GM10248 (cell line): ENCODE measurements at regions not wholly inside any gene's neighbourhood (a gene's known extent, or its start where the extent isn't known, plus 50 kb on each side); places are given as distances from the start of the nearest gene placed in this dataset.

Experiments
- CTCF ChIA-PET: fragments of 300-600 bp; sonication (Branson Sonifier 250); formaldehyde crosslinking; extraction: SDS; loops from one replicate; lab custom pipeline; 2021; ENCODE audit warnings: antibody characterized with exemption; lab: Yijun Ruan, JAX
- POLR2A ChIA-PET: fragments of 350-650 bp; sonication (Branson Sonifier 250); formaldehyde crosslinking; extraction: SDS; loops from one replicate; lab custom pipeline; 2020; ENCODE audit warnings: antibody characterized with exemption; lab: Yijun Ruan, JAX
- DNase-seq: peaks from one replicate; pipeline ENCODE4 v3.0.0; 2012; ENCODE audit errors: extremely low spot score
- CTCF ChIP-seq: IDR thresholded peaks from 2 replicates; pipeline ENCODE4 v1.5.1; 2012; ENCODE audit warnings: mild to moderate bottlenecking, low read depth; ENCODE audit errors: extremely low read depth, missing control alignments, control extremely low read depth

GRCh38 chr1:111032295-111032897, 68.7 kb upstream of the LRIF1 start:
- peak; percentile 80 for TF ChIP-seq CTCF
- POLR2A ChIA-PET = no interaction called here
- CTCF ChIA-PET = interaction anchor here (0.8 to 1.1 kb wide), 4 partner anchors 9 to 419 kb away, joined by 3 to 6 read pairs (median 4); no protein-coding TSS in a partner anchor
- DNase-seq = peak; percentile 50

- peak; percentile 50 for DNase-seq
- POLR2A ChIA-PET = no interaction called here
- CTCF ChIA-PET = interaction anchor here (0.6 to 2.9 kb wide), 61 partner anchors 10 to 743 kb away, joined by 3 to 30 read pairs (median 5); partner anchors contain the start of gene LRIF1
- TF ChIP-seq CTCF = peak; percentile 87
Measured at GRCh38 chr1:111030590-111030989, 66.9 kb upstream of the LRIF1 start.

- DNase-seq = no peak
- CTCF ChIA-PET = interaction anchor here (0.8 to 1.2 kb wide), 3 partner anchors 9 to 243 kb away, joined by 3 to 5 read pairs (median 4); no protein-coding TSS in a partner anchor
- POLR2A ChIA-PET = no interaction called here
- TF ChIP-seq CTCF = no peak
Measured at GRCh38 chr1:111025109-111025508, 61.4 kb upstream of the LRIF1 start.

- POLR2A ChIA-PET = no interaction called here
Measured at GRCh38 chr1:111015222-111015621, 51.5 kb upstream of the LRIF1 start.

More at GRCh38 chr1:111015222-111015621, 51.5 kb upstream of the LRIF1 start:
- CTCF ChIA-PET = interaction anchor here (1.3 to 2.5 kb wide), 4 partner anchors 10 to 86 kb away, joined by 4 to 15 read pairs (median 6); no protein-coding TSS in a partner anchor
- no peak for DNase-seq
- TF ChIP-seq CTCF = no peak
